HCT116 (cell line): ENCODE measurements at regions not wholly inside any gene's neighbourhood (a gene's known extent, or its start where the extent isn't known, plus 50 kb on each side); places are given as distances from the start of the nearest gene placed in this dataset.

Experiments used
- ATAC-seq: fragments of 200-7000 bp; cut with Tn5 transposase; 2 replicates; pipeline ENCODE4 v1.9.1; 2020; ENCODE audit warnings: mild to moderate bottlenecking, moderate library complexity
- BruUV-seq: library from RNA; stranded (reverse); fragments of 400-500 nt; replicated peaks from 2 replicates; lab custom pipeline; 2021; lab: Mats Ljungman, UMichigan
- CTCF ChIA-PET: fragments of 300-600 bp; sonication (Branson Sonifier 250); formaldehyde crosslinking; loops from one replicate; lab custom pipeline; 2021; ENCODE audit warnings: antibody characterized with exemption; lab: Charles Lee
- POLR2A ChIA-PET: fragments of 300-600, 350-600 bp; sonication (Branson Sonifier 250); formaldehyde crosslinking; loops from one replicate; lab custom pipeline; 2021; ENCODE audit warnings: antibody characterized with exemption; lab: Charles Lee
- RAD21 ChIA-PET, 2 experiments: fragments of 300-600 bp; sonication (Branson Sonifier 250); formaldehyde crosslinking; loops; one replicate each; lab custom pipeline; 2023; ENCODE audit warnings: low total read pairs in 2 of 2; ENCODE audit not compliant: uncharacterized antibody in 2 of 2, unreplicated experiment in 2 of 2, low non-redundant PET in 1 of 2; lab: Charles Lee
- DNase-seq: peaks from one replicate; pipeline ENCODE4 v3.0.0-alpha.2; 2010; ENCODE audit warnings: low read depth, low spot score
- H2AFZ ChIP-seq: fragments of 200-600 bp; shearing (Covaris generic), sonication (generic); 2 replicates; pipeline ENCODE4 v1.6.1; 2017; ENCODE audit warnings: low read depth, mixed run types, mixed read lengths, antibody characterized with exemption, low read length; ENCODE audit not compliant: poor library complexity, severe bottlenecking
- H3K27ac ChIP-seq: 2 replicates; pipeline ENCODE4 v1.5.1; 2012; ENCODE audit warnings: low read depth, low read length
- H3K27me3 ChIP-seq: fragments of 200-600 bp; sonication (generic); 2 replicates; pipeline ENCODE4 v1.6.1; 2016; ENCODE audit warnings: mixed run types, low read length, mixed read lengths; ENCODE audit not compliant: insufficient read depth
- H3K36me3 ChIP-seq, 2 experiments: fragments of 200-500 bp in 1 of 2; fragments of 200-600 bp in 1 of 2; sonication (Bioruptor generic) in 1 of 2; sonication (generic) in 1 of 2; 2 replicates each; pipeline versions ENCODE4 v1.5.1 to v1.6.1; 2014 to 2016; ENCODE audit warnings: low read length in 2 of 2, inconsistent platforms in 1 of 2, mixed read lengths in 1 of 2, mixed run types in 1 of 2; ENCODE audit not compliant: insufficient read depth in 2 of 2, control insufficient read depth in 1 of 2
- H3K4me1 ChIP-seq, 2 experiments: fragments of 200-600 bp in 1 of 2; sonication (generic) in 1 of 2; 2 replicates each; pipeline versions ENCODE4 v1.5.1 to v1.6.1; 2012 to 2017; ENCODE audit warnings: low read length in 2 of 2, inconsistent platforms in 1 of 2, mild to moderate bottlenecking in 1 of 2, mixed read lengths in 1 of 2, mixed run types in 1 of 2, moderate library complexity in 1 of 2; ENCODE audit not compliant: insufficient read depth in 2 of 2, control insufficient read depth in 1 of 2
- H3K4me2 ChIP-seq: fragments of 200-600 bp; sonication (generic); 2 replicates; pipeline ENCODE4 v1.6.1; 2017; ENCODE audit warnings: mixed run types, low read length, mixed read lengths
- H3K4me3 ChIP-seq, 2 experiments: fragments of 200-600 bp in 1 of 2; sonication (generic) in 1 of 2; replicated peaks in 1 of 2; 2 replicates each; pipeline ENCODE4 v1.5.1; 2011 to 2016; ENCODE audit warnings: low read length in 2 of 2, control low read depth in 1 of 2, low read depth in 1 of 2, mild to moderate bottlenecking in 1 of 2, mixed read lengths in 1 of 2, mixed run types in 1 of 2
- H3K79me2 ChIP-seq: fragments of 200-600 bp; sonication (generic); 2 replicates; pipeline ENCODE4 v1.6.1; 2017; ENCODE audit warnings: mild to moderate bottlenecking, mixed run types, low read length, moderate library complexity, mixed read lengths; ENCODE audit not compliant: insufficient read depth
- H3K9ac ChIP-seq: fragments of 200-600 bp; sonication (generic); 2 replicates; pipeline ENCODE4 v1.6.1; 2016; ENCODE audit warnings: low read length, mixed read lengths
- H3K9me2 ChIP-seq: fragments of 200-600 bp; sonication (generic), shearing (Covaris generic); 2 replicates; pipeline ENCODE4 v1.6.1; 2017; ENCODE audit warnings: mixed run types, mild to moderate bottlenecking, moderate library complexity; ENCODE audit not compliant: insufficient read depth
- H3K9me3 ChIP-seq, 2 experiments: fragments of 200-500 bp in 1 of 2; fragments of 200-600 bp in 1 of 2; sonication (Bioruptor generic) in 1 of 2; sonication (generic) in 1 of 2; 2 replicates each; pipeline ENCODE4 v1.6.1; 2014 to 2017; ENCODE audit warnings: low read length in 2 of 2, mixed read lengths in 2 of 2, inconsistent platforms in 1 of 2, low read depth in 1 of 2, mild to moderate bottlenecking in 1 of 2, mixed run types in 1 of 2, moderate library complexity in 1 of 2; ENCODE audit not compliant: control insufficient read depth in 1 of 2, insufficient read depth in 1 of 2
- H4K20me1 ChIP-seq: fragments of 200-600 bp; sonication (generic), shearing (Covaris generic); 2 replicates; pipeline ENCODE4 v1.6.1; 2017; ENCODE audit warnings: mixed run types, mild to moderate bottlenecking, moderate library complexity; ENCODE audit not compliant: insufficient read depth
- REST ChIP-seq: IDR thresholded peaks from 2 replicates; pipeline ENCODE4 v1.6.1; 2012; ENCODE audit warnings: low read depth
- TCF7L2 ChIP-seq: IDR thresholded peaks from 2 replicates; pipeline ENCODE4 v1.7.0; 2011; ENCODE audit warnings: borderline replicate concordance, inconsistent platforms; ENCODE audit not compliant: insufficient read depth, insufficient read length; ENCODE audit errors: extremely low read depth
- YY1 ChIP-seq: IDR thresholded peaks from 2 replicates; pipeline ENCODE4 v1.6.1; 2011; ENCODE audit warnings: low read length, low read depth, moderate library complexity, mild to moderate bottlenecking; ENCODE audit not compliant: insufficient replicate concordance; ENCODE audit errors: extremely low read depth
- ZBTB33 ChIP-seq: IDR thresholded peaks from 2 replicates; pipeline ENCODE4 v1.6.1; 2011; ENCODE audit warnings: mild to moderate bottlenecking, low read length, moderate library complexity; ENCODE audit not compliant: insufficient replicate concordance; ENCODE audit errors: extremely low read depth
- intact Hi-C: fragments of 100-400 bp; cut with micrococcal nuclease; formaldehyde crosslinking; loops from 2 replicates; pipeline ENCODE4 v1.10.0; 2022

GRCh38 chr11:13101644-13102512, 92.8 kb downstream of the RASSF10 start:
- BruUV-seq: no TSS peak
- RAD21 ChIA-PET: no interaction called here
- Histone ChIP-seq H3K9me2 (no peaks in the 10 kb centered on the region), H4K20me1 (no peaks in the 10 kb centered on the region), H3K27ac (no peak overlapping the region), H3K4me1 (no peaks in the 10 kb centered on the region), H3K9me3 (no peaks in the 10 kb centered on the region), H2AFZ (no peak overlapping the region), H3K9ac (no peak overlapping the region), H3K4me3 (no peak overlapping the region), H3K27me3 (no peaks in the 10 kb centered on the region), H3K4me2 (no peak overlapping the region), H3K36me3 (no peaks in the 10 kb centered on the region), H3K79me2 (no peaks in the 10 kb centered on the region)
- DNase-seq (no peak), ATAC-seq (no peak)
- POLR2A ChIA-PET: no interaction called here
- intact Hi-C loops: no loop called here
- CTCF ChIA-PET: no interaction called here
- TF ChIP-seq REST: no peak
- no peak for TF ChIP-seq ZBTB33
- no peak for TF ChIP-seq YY1
- TF ChIP-seq TCF7L2: no peak
